GM19239 (cell line): ENCODE measurements at regions not wholly inside any gene's neighbourhood (a gene's known extent, or its start where the extent isn't known, plus 50 kb on each side); places are given as distances from the start of the nearest gene placed in this dataset.
"Not testable (repeated sequence)": the region's sequence is repeated elsewhere in the genome, so short reads cannot be mapped to it uniquely, and the experiment has no call there.

Source experiments
- DNase-seq: peaks from one replicate; pipeline ENCODE4 v3.0.0; 2011; ENCODE audit warnings: low spot score; ENCODE audit not compliant: insufficient read length
- FAIRE-seq: peaks from 2 replicates; lab custom pipeline; 2011; peaks lifted over from hg19 to GRCh38; lab: Jason Lieb, UNC

DNA sequence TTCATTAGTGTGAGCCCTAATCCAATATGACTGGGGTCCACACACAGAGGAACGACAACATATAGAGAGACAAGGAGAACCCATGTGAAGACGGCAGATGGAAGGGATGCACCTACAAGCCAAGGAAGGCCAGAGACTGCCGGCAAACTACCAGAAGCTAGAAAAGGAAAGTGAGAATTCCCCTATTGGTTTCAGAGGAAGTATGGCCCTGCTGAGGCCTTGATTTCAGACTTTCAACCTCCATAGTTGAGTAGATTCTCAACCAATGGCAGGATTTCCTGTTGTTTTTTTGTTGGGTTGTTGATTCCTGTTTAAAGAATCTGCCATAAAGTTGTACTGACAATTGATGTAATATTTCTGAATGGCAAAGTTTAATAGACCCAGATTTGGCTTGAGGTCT, 241.5 kb downstream of the SATB2 start:
- peak; percentile 33 for FAIRE-seq

DNA sequence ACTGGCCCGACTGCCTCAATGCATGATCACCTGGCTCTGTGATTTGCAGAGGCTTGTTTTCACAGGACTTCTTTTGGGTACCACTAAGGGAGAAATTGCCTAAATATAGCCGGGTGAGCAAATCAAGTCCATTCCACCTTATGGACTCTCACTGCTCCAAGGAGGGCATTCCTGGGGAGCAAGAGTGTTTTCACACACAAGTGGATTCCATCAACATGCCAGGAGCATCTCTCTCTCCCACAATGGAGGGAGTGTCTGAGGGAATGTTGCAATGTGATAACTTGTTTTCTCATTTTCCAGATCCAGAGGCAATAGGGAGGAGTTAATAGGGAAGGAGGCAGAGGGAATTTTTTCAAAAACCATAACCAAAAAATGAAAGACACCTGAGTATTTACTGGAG, 250.7 kb downstream of the SATB2 start:
- DNase-seq = no peak

More for the DNA sequence above, 241.5 kb downstream of the SATB2 start:
- no peak for DNase-seq

DNA sequence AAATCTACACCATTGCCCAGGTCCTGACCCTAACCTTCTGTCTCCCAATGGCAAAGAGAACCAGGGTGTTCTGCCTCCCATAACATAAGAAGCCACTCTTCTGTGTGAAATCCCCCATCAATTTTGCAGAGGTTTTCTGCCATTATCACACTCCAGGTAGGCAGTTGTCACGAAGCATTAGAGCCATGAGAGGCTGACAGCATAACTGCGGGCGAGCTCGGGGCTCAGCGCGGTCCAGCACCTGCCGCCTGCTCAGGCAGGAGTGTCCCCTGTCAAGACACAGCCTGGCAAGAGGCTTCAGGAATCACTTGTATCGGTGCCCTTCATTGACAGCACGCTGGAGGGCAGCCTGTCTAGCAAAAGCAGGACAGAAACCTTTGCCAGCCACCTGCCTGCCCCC, 251.2 kb downstream of the SATB2 start:
- DNase-seq (no peak), FAIRE-seq (no peak)

More for the DNA sequence above, 250.7 kb downstream of the SATB2 start:
- FAIRE-seq = no peak

DNA sequence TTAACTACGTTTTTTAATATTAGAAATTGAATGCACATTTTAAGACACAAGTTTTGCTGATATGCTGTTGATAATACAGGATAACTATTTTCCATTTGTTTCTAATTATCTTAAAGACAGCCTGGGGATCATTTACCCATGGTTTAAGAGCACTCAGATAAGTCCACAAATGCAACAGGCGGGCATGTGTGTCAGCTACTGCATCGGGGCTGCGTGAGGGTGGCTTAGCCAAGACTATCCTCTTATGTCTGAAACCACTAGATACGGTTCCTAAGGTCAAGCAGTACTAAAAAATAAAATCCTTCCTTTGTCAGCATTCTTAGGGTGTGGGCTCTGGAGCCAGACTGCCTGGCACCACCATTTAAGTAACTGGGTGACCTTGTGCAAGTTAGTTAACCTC, 254.8 kb downstream of the SATB2 start:
- DNase-seq (no peak), FAIRE-seq (no peak)

DNA sequence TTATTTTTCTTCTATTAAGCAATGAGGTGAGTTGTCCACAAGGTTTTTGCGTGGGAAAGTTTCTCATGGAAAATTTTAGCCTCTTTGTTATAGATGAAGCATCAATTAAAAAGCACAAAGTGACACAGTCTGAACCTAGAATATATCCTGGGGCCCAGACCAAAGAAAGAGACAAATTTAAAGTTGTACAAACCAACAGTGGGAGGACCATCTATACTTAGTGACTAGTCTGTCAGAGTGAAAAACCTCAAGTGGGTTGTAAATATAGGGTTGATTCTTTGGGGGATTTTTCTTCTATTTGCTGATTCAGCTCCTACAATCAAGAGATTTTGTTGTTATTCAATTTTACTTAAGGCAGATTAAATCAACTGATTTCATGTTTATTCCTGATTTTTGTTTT, 256.2 kb downstream of the SATB2 start:
- no peak for DNase-seq
- no peak for FAIRE-seq

DNA sequence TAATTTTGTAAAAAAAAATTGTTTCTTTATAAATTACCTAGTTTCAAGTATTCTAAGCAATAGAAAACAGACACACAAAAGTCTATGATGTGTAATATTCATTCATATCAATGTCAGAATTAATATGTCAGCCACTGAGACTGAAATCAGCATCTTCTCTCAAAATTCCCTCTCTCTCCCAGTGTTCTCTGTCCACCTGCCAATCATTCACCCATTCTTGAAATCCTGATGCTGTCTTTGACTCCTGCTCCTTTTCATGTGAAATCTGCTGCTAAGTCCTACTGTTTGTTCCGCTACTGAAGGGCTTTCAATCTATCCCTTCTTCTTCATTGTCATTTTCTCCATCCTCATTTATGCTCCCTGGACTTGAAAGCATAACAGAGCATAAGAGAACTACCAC, 257.9 kb downstream of the SATB2 start:
- FAIRE-seq = no peak
- DNase-seq = no peak

DNA sequence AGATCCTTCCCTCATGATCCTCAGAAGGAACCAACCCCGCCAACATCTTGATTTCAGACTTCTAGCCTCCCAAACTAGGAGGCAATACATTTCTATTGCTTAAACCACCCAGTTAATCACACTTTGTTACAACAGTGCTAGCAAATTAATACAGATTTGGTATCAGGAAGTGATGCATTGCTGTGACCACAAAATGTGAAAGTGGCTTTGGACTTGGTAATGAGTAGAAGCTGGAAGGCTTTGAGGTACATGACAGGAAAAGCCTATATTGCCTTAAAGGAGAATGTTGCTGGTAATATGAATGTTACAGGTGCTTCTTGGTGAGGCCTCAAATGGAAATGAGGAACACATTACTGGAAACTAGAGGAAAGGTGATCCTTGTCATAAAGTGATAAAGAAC, 260.3 kb downstream of the SATB2 start:
- no peak for DNase-seq
- FAIRE-seq = no peak

DNA sequence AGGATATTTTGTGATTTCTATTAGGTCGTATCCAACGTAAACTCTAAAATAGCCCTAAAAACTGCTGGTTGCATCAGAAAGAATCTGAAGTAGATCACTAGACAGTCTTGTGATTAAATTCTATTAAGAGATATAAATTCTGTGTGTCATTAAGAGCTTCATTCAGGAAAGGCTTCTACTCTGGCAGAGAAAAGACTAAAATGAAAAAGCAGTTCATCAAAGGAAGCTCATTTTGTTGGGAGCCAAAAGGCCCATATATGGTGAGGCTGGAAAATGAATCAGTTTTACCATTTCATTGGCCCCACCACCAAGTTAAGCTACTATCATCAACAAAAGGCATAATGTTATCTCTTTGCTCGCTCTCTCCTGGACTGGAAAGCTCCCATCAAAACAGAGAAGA, 261.1 kb downstream of the SATB2 start:
- FAIRE-seq (no peak), DNase-seq (no peak)

DNA sequence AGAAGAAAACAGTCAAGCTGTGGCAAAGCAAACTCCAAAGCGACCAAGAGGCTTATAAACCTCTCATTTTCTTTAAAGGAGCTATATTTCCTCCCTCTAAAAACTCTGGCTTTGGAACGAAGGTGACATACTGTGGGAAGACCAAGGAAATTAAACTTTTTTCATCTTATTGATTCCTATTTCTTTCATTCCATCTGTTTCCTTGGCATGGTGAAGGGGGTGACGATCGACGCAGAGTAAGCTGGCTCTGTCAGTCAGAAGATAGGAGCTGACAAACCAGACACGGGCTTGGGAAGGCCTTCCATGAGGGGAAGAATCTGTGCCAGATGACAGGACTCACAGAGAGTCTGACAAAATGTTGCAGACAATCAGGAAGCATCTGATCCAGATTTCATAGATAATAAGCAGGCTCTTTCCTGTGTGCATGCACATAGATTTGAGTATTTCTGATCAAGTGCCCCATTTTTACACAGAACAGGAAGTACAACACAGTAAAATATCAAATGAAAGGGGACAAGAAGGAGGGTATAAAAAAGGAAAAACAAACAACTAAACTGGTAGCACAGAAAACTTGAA, 261.7 kb downstream of the SATB2 start:
- DNase-seq (no peak), FAIRE-seq (no peak)

DNA sequence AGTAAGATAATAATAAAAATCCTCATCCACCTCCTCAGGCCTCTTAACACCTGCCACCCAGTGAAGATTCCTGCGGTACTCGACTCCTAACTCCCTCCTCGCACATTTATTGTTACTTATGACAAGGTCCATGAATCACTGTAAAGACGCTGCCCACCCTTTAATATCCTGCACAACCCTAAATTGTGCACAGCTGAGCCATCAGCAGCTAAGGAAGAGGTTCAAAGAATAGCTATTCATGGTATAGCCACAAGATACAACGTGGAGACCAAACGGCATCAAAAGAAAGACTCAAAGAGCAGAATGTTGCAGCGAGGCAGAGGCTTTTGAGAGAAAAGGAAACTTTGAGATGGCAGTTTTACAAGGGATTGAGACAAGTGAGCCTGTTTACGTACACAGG, 266.3 kb downstream of the SATB2 start:
- FAIRE-seq = no peak
- DNase-seq = no peak

DNA sequence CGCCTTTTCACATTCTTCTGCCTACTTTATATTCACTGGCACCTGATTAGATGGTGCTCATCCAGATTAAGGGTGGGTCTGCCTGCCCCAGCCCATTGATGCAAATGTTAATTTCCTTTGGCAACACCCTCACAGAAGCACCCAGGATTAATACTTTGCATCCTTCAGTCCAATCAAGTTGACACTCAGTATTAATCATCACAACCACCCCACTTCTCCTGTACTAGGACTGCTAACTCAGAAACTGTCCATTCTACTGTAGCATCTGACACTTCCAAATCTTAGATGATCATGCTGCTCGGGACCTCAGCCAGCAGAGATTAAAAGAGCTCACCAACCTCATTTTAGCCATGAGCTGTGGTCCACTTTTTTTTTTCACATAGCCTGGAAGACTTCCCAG, 268.5 kb downstream of the SATB2 start:
- FAIRE-seq (no peak), DNase-seq (no peak)

DNA sequence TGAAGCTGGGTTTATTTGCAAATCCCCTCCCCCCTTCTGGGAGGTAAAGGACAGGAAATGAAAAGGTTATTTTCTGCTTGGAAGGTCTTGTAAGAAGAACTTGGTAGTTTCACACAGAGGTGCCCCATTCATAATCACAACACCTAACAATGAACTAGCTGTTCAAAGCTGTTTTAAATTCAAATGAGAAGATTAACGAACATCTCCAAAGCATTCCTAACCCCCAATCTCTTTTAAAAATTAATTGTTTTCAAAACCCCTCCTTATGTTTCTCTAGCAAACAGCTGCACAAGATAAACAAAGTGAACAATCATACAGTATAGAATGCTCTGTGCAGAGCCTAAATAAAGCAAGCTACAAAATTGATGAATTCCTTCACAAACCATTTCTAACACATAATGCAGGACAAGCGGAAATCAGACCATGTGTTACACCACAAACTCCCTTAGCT, 271.4 kb downstream of the SATB2 start:
- FAIRE-seq = no peak
- DNase-seq = no peak

DNA sequence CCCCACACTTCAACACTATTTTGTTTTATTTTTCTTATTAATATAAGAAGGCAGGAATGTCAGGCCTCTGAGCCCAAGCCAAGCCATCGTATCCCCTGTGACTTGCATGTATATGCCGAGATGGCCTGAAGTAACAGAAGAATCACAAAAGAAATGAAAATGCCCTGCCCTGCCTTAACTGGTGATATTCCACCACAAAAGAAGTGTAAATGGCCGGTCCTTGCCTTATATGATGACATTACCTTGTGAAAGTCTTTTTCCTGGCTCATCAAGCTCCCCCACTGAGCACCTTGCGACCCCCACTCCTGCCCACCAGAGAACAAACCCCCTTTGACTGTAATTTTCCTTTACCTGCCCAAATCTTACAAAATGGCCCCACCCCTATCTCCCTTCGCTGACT, 272.6 kb downstream of the SATB2 start:
- FAIRE-seq, DNase-seq: not testable (repeated sequence)

DNA sequence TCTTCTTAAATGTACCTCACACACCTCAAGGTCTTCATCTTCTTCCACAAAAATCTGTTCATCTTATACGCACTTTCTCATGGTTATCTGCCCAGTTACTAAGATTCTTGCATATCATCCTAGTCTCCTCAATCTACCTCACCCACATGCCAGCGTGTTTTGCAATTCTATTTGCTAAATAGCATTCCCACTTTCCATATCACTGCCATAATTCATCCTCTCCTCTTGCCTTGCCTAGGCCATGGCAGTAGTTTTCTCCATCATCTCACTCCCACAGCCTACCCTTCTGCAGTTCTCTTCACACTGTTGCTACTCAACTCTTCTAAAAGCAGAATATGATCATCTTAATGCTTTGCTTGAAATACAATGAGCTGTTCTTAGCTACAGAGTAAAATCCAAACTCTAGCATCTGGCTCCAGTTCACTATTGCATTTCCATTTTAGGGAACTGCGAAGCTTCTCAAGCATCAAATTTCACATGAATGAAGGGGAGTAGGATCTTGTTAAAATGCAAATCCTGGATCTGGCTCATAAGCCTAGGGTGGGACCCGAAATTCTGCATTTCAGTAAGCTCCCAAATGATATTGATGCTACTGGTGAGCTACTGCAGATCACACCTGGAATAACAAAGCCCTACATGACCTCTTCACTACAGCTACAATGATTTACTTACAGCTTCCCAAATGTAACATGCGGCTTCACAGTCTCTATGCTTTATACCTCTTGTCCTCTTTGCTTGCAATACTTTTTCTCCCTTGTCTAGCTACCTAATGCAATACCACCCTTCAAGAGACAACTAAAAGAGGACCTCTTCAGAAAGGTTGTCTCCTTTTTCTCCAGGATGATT, 293.9 kb downstream of the SATB2 start:
- no peak for FAIRE-seq
- no peak for DNase-seq

DNA sequence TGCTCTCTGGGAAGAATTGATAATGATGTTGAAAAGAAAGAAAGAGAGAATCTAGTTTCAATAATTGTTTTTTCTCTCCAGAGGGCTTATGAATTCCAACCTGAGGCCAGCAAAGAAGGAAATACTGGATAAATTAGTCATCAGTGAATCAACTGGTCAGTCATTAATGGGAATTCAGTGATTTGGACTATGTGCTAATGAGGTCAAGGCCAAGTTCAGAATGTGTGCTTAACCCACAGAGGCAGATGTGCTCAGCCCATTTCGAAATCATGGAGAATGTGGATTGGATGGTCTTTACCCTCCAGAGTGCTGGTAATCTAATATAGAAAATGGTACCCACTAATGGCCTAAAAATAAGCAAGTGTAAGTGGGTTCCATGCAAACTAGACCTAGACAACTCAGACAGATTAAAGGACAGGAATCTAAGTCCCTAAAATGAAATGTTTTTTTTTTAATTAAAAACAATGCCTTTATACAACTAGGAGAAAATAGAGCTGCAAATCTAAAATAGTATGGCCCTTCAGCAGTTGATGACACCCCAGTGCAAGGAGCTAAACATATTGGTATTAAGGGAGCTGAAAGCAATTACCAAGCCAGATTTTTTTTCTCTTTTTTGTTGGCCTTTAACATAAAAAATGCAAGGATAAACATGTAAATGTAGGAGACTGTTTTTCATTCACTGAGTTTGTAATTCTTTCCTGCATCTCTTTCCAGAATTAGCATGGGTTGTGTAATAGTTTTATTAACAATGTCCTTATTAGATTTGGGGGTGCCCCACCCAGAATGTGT, 296.9 kb downstream of the SATB2 start:
- DNase-seq = no peak
- no peak for FAIRE-seq

DNA sequence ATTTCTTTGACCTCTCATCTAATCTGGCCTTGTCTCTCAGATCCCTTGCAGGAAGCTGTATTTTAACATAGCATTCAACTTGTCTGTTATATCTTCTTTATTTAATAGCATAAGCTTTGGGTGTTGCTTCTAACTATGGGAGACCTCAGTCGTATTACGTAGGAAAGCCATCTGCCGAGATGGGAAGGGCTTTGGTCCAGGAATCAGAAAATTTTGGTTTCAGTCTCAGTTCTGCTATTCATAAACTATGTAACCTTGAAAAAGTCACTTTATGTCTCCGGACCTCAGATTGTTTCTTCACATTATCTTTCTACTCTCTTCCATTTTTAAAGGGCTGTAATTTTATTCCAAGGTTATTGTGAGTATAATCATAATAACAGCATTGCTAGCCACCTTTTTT, 297.7 kb downstream of the SATB2 start:
- DNase-seq (no peak), FAIRE-seq (no peak)

DNA sequence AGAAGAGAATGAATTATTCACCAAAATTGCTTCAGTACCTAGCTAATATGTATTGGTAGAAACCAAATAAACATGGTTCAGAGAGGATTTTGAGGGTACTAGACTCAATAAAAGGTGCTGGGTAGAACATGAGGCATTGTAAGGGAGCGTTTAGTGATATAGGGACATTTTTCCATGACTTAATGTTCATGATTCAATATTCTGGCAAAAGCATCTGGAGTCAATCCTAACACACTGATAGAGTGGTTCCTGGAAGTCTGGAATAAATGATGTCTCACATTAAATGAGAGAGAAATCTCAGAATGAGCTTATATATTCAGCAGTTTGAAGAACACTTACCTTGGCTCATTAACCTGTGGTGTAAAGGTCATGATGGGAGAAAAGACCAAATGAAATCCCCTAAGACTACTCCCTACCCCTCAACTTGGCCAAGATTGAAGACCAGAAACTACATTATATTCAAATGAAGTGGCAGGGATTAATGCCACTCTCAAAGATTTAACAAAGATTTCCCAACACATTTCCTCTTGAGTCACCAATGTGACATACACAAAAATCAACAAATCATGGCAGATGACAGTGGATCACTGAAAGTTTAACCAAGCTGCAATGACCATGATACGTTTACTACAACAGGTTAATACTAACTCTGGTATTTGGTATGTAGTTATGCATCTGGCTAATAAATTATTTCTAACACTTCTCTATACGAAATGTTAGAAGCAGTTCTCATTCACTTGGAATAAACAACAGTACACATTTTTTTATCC, 309.5 kb downstream of the SATB2 start:
- DNase-seq (no peak), FAIRE-seq (no peak)

DNA sequence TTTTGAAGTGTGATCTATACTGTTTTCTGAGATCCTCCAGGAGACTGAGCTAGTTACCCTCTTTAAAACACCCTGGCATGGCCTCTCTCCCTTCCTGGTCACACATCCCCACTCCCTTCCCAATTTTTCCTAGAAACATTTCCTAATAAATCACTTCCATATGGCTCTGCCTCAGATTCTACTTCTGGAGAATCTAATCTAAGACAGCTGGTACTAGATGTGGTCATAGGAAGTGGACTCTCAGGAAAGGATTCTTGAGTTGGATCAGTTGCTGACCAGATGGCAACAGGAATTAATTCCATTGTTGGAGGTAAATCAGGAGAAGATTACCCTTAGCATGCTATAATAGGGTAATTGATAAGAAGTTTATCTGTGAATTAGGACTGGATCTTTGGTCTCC, 310.5 kb downstream of the SATB2 start:
- DNase-seq (no peak), FAIRE-seq (no peak)

DNA sequence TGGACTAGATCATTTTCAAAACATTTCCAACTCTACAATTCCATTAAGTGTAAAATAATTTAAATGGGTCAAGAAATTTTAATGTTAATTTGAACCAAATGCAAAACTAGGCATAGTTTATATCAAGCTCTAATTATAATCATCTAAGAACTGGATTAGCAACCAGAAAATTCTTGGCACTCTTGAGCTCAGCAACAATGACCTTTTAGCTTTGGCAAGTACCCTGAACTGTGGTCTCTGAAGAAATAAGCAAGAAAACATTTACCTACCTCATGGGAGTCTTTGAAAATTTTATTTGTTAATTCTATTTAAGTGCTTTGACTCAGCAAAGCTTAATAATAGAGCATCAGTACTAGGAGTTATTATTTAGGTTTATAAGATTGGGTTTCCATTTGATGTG, 313.2 kb downstream of the SATB2 start:
- DNase-seq = no peak
- FAIRE-seq = no peak

DNA sequence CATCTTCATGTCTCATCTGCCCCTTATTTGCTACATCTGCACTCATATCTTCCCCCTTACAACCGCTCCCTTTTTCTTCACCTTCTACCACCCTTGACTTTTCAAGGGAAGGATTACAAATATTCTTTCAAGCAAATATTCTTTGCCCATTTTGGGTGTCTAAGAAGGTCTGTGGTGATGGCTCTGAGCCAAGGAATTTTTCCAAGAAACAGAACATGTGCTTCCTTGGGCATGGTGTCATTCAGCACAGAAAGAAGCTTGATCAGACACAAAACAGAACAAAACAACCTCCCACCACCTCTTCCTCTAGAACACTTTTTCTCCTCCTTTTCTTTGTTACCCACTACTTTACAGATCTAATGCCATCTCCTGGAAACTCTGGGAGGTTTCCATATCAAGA, 313.7 kb downstream of the SATB2 start:
- FAIRE-seq (no peak), DNase-seq (no peak)
